H1 (cell line): ENCODE measurements at regions not wholly inside any gene's neighbourhood (a gene's known extent, or its start where the extent isn't known, plus 50 kb on each side); places are given as distances from the start of the nearest gene placed in this dataset.

ENCODE experiments used
- ATF3 ChIP-seq: IDR thresholded peaks from 2 replicates; pipeline ENCODE4 v1.6.1; 2011; ENCODE audit warnings: low read depth, mild to moderate bottlenecking, low read length; ENCODE audit not compliant: insufficient read depth
- CTCF ChIP-seq, 3 experiments: IDR thresholded peaks; 1 replicate in 2 of 3; 2 replicates in 1 of 3; pipeline versions ENCODE4 v1.5.1 to v1.6.1; 2011; ENCODE audit warnings: low read length in 3 of 3, mild to moderate bottlenecking in 3 of 3, inconsistent platforms in 2 of 3, low read depth in 1 of 3, moderate library complexity in 1 of 3; ENCODE audit not compliant: insufficient read depth in 1 of 3; ENCODE audit errors: control extremely low read depth in 1 of 3
- EZH2 ChIP-seq: fragments of 200-600 bp; sonication (generic); IDR thresholded peaks from 2 replicates; pipeline ENCODE4 v1.7.1; 2012; ENCODE audit warnings: low read depth, mild to moderate bottlenecking, moderate library complexity, low read length, inconsistent platforms; ENCODE audit not compliant: severe bottlenecking
- FOSL1 ChIP-seq: IDR thresholded peaks from 2 replicates; pipeline ENCODE4 v1.6.1; 2011; ENCODE audit warnings: mild to moderate bottlenecking, low read depth, low read length, moderate library complexity; ENCODE audit not compliant: insufficient read depth
- KDM1A ChIP-seq: fragments of 200-600, 300-600 bp; sonication (generic); IDR thresholded peaks from 2 replicates; pipeline ENCODE4 v1.7.1; 2016; ENCODE audit warnings: mild to moderate bottlenecking, low read length, borderline replicate concordance
- PHF8 ChIP-seq: fragments of 200-600 bp; sonication (generic); conservative IDR thresholded peaks from 2 replicates; pipeline ENCODE4 v1.7.1; 2012; ENCODE audit warnings: low read depth, mild to moderate bottlenecking, inconsistent platforms, low read length, moderate library complexity
- SIN3A ChIP-seq, 2 experiments: IDR thresholded peaks in 1 of 2; conservative IDR thresholded peaks in 1 of 2; 2 replicates each; pipeline ENCODE4 v1.6.1; 2011 to 2012; ENCODE audit warnings: low read length in 2 of 2, improper control_type of control experiment in 1 of 2, low read depth in 1 of 2, mild to moderate bottlenecking in 1 of 2
- TAF1 ChIP-seq: IDR thresholded peaks from 2 replicates; pipeline ENCODE4 v1.6.1; 2011; ENCODE audit warnings: mild to moderate bottlenecking, low read depth, low read length
- TF ChIP-seq, protein P1 (sequence below): IDR thresholded peaks from 2 replicates; pipeline ENCODE4 v1.6.1; 2012; ENCODE audit warnings: inconsistent platforms

DNA sequence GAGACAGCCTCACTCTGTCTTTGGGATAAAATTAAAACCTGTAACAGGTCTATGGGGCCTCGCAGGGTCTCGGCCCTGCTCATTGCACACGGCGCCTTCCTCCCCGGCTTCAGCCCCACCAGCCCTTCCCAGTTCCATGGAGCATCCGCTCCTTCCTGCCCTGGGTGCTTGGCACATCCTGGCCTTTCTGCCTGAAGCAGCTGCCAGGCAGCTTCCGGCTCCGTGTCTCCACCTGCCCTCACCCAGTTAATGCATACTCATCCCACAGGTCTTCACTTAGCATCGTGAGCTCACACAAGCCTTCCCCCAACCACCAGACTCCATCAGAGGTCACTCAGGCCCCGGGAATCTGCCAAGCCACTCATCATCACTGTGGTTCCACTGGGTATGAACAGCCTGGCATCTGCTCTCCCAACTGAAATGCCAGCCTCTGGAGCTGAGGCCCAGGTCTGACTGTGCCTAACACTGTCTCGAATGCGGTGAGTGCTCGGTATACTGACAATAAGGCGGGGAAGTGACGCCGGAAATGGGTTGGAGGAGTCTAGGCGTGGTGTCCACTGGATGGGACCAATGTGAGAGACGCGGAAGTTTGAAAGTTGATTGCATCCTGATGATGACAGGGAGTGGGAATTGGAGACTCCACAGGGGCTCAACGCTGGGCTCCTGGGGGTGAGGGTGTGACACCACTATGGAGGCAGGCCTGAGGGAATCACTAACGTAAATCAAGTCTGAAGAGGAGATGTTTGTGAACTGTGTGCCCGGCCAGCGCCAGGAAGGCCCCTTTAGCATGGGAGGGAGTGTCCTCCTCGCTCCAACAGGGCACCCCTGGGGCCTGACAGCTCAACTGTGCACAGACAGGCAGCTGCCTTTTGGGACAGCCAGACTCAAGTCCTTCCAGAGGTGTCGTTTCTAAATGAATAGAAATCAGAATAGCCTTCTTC lies 245.8 kb downstream of the TTLL2 start:
- TF ChIP-seq PHF8, result no peak
- no peak for TF ChIP-seq CTCF (IDR thresholded peaks at IDR 0.05; ENCODE audit: control extremely low read depth in 1 of 3, insufficient read depth in 1 of 3, low read depth in 1 of 3, low read length in 3 of 3)
- TF ChIP-seq KDM1A, result no peak
- no peak for TF ChIP-seq EZH2
- TF ChIP-seq SIN3A (conservative IDR thresholded peaks at IDR 0.05 in 1 of 2, IDR thresholded peaks at IDR 0.05 in 1 of 2; ENCODE audit: low read depth in 1 of 2, low read length in 2 of 2), result no peak
- TF ChIP-seq, protein P1, sequence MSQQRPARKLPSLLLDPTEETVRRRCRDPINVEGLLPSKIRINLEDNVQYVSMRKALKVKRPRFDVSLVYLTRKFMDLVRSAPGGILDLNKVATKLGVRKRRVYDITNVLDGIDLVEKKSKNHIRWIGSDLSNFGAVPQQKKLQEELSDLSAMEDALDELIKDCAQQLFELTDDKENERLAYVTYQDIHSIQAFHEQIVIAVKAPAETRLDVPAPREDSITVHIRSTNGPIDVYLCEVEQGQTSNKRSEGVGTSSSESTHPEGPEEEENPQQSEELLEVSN, result no peak
- no peak for TF ChIP-seq ATF3
- TF ChIP-seq TAF1, result no peak
- no peak for TF ChIP-seq FOSL1
